Rectal smooth muscle tissue (tissue), 1 donor: ENCODE measurements at regions not wholly inside any gene's neighbourhood (a gene's known extent, or its start where the extent isn't known, plus 50 kb on each side); places are given as distances from the start of the nearest gene placed in this dataset.

Source experiments
- H3K27ac ChIP-seq: one replicate; pipeline ENCODE4 v1.7.0; 2013; ENCODE audit warnings: low read depth, low read length, inconsistent platforms
- H3K27me3 ChIP-seq: one replicate; pipeline ENCODE4 v1.7.0; 2013; ENCODE audit warnings: low read length; ENCODE audit not compliant: control insufficient read depth, insufficient read depth
- H3K36me3 ChIP-seq: one replicate; pipeline ENCODE4 v1.7.0; 2013; ENCODE audit warnings: low read length; ENCODE audit not compliant: control insufficient read depth, insufficient read depth
- H3K4me1 ChIP-seq: one replicate; pipeline ENCODE4 v1.7.0; 2013; ENCODE audit warnings: low read length; ENCODE audit not compliant: control insufficient read depth, insufficient read depth
- H3K4me3 ChIP-seq: one replicate; pipeline ENCODE4 v1.7.0; 2013; ENCODE audit warnings: low read length
- H3K9ac ChIP-seq: one replicate; pipeline ENCODE4 v1.7.0; 2013; ENCODE audit warnings: low read length

- Histone ChIP-seq H3K36me3 (no peaks in the 10 kb centered on the region), H3K4me3 (no peak overlapping the region), H3K4me1 (no peaks in the 10 kb centered on the region), H3K27ac (no peak overlapping the region), H3K27me3 (no peaks in the 10 kb centered on the region), H3K9ac (no peak overlapping the region)
Measured at GRCh38 chr16:80489173-80489572, 51.6 kb upstream of the DYNLRB2 start.

- no peak overlapping the region for H3K4me3 ChIP-seq
- no peak overlapping the region for H3K27ac ChIP-seq
- H3K4me1 ChIP-seq = no peaks in the 10 kb centered on the region
- no peaks in the 10 kb centered on the region for H3K27me3 ChIP-seq
- H3K36me3 ChIP-seq = no peaks in the 10 kb centered on the region
- no peak overlapping the region for H3K9ac ChIP-seq
Measured at GRCh38 chr16:80488167-80488566, 52.6 kb upstream of the DYNLRB2 start.

- H3K27ac ChIP-seq = no peak overlapping the region
- H3K36me3 ChIP-seq = no peaks in the 10 kb centered on the region
- no peaks in the 10 kb centered on the region for H3K27me3 ChIP-seq
- H3K4me3 ChIP-seq = no peak overlapping the region
- H3K9ac ChIP-seq = no peak overlapping the region
- no peaks in the 10 kb centered on the region for H3K4me1 ChIP-seq
Measured at GRCh38 chr16:80480664-80481063, 60.1 kb upstream of the DYNLRB2 start.

GRCh38 chr16:80477838-80478237 is 63.0 kb upstream of the DYNLRB2 start:
- no peaks in the 10 kb centered on the region for H3K36me3 ChIP-seq
- no peak overlapping the region for H3K4me3 ChIP-seq
- no peaks in the 10 kb centered on the region for H3K4me1 ChIP-seq
- H3K27me3 ChIP-seq = no peaks in the 10 kb centered on the region
- H3K9ac ChIP-seq = no peak overlapping the region
- no peak overlapping the region for H3K27ac ChIP-seq

- Histone ChIP-seq H3K27me3 (no peaks in the 10 kb centered on the region), H3K4me1 (no peaks in the 10 kb centered on the region), H3K36me3 (no peaks in the 10 kb centered on the region), H3K4me3 (no peak overlapping the region), H3K9ac (no peak overlapping the region), H3K27ac (no peak overlapping the region)
Measured at GRCh38 chr16:80468029-80468428, 72.8 kb upstream of the DYNLRB2 start.

- no peaks in the 10 kb centered on the region for H3K36me3 ChIP-seq
- no peak overlapping the region for H3K9ac ChIP-seq
- H3K27me3 ChIP-seq = no peaks in the 10 kb centered on the region
- no peak overlapping the region for H3K27ac ChIP-seq
- H3K4me1 ChIP-seq = no peaks in the 10 kb centered on the region
- no peak overlapping the region for H3K4me3 ChIP-seq
Measured at GRCh38 chr16:80466024-80466987, 74.5 kb upstream of the DYNLRB2 start.

GRCh38 chr16:80463751-80464495 is 76.9 kb upstream of the DYNLRB2 start:
- no peaks in the 10 kb centered on the region for H3K27me3 ChIP-seq
- no peak overlapping the region for H3K9ac ChIP-seq
- H3K4me3 ChIP-seq = no peak overlapping the region
- no peak overlapping the region for H3K27ac ChIP-seq
- H3K4me1 ChIP-seq = no peaks in the 10 kb centered on the region
- no peaks in the 10 kb centered on the region for H3K36me3 ChIP-seq

DNA sequence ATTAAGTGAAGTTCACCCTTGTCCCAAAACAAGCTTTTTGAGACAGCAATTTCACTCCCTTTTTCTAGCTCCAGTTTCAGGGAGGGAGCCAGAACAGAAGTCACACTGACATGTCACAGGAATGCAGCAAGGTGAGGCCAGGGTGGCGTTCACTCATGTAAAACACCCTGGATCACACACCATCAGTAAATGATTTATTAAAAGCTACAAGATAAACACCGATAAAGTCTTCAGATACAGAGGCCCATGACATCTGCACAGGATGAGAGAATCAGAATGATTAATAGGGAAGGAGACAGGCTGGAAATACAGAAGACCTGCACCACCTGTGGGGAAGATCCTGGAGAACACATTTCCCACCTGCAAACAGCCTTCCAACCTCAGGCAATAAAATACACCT is 77.5 kb upstream of the DYNLRB2 start:
- Histone ChIP-seq H3K4me1 (no peaks in the 10 kb centered on the region), H3K27me3 (no peaks in the 10 kb centered on the region), H3K4me3 (no peak overlapping the region), H3K27ac (no peak overlapping the region), H3K9ac (no peak overlapping the region), H3K36me3 (no peaks in the 10 kb centered on the region)

- Histone ChIP-seq H3K27ac (no peak overlapping the region), H3K4me1 (no peaks in the 10 kb centered on the region), H3K4me3 (no peak overlapping the region), H3K9ac (no peak overlapping the region), H3K27me3 (no peaks in the 10 kb centered on the region), H3K36me3 (no peaks in the 10 kb centered on the region)
Measured at GRCh38 chr16:80462917-80463316, 77.9 kb upstream of the DYNLRB2 start.

DNA sequence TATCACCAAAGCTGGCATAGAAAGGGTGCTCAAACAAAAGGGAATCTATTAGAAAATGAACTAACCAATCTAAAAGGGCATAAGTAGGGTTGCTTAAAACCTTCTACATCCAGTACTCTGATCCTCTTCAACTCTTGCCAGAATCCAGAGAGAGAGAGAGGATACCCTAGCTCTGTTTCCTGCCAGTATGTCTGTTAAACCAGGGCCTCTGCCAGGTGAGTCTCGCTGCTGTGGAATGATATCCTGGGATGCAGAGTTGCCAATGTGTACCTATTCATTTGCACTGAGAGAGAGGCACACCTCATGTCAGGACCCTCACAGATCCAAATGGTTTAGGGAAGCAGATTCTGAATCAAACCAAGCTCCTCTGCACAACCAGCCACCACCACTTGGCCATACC is 79.8 kb upstream of the DYNLRB2 start:
- Histone ChIP-seq H3K9ac (no peak overlapping the region), H3K36me3 (no peaks in the 10 kb centered on the region), H3K4me1 (no peaks in the 10 kb centered on the region), H3K27ac (no peak overlapping the region), H3K4me3 (no peak overlapping the region), H3K27me3 (no peaks in the 10 kb centered on the region)

DNA sequence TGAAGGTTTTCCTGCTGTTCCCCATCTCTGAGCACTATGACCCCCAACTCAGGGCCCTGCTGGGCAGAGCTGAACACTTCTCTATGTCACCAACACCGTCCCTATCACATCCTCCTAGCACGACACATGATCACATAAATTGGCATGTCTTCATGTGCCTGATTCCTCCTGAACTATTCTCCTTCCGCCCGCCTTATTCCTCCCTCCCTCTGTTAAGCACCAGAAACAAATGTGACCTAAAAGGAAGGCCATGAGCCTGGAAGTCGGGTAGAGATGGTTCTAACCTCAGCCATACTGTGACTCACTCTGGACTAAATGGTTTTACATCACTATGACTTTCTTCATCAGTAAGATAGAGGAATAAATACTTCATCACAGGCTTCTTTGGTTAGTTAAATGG is 80.8 kb upstream of the DYNLRB2 start:
- Histone ChIP-seq H3K27ac (no peak overlapping the region), H3K36me3 (no peaks in the 10 kb centered on the region), H3K9ac (no peak overlapping the region), H3K4me3 (no peak overlapping the region), H3K4me1 (no peaks in the 10 kb centered on the region), H3K27me3 (no peaks in the 10 kb centered on the region)

DNA sequence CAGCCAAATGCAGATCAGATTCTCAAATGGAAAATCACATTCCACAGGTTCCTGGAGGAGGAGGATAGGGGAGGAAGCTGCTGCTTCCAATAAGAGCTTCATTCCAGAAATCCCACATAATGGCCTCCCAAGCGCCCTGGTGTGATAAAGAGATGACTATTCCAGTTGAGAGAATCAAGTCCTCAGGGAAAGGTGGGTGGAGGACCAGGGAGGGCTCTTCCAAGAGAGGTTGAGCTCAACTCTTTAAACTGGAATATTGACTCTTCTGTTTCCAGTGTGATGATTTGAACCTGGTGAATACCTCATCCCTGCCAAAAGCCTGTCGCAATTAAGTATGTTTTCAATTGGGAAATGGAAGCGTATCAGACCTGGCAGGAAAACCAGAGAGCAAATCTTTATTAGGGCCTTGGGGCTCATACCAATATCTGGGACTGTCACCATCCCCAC is 81.4 kb upstream of the DYNLRB2 start:
- Histone ChIP-seq H3K27ac (no peak overlapping the region), H3K36me3 (no peaks in the 10 kb centered on the region), H3K4me3 (no peak overlapping the region), H3K4me1 (no peaks in the 10 kb centered on the region), H3K27me3 (no peaks in the 10 kb centered on the region), H3K9ac (no peak overlapping the region)
